Left lung (tissue), 4 donors: ENCODE measurements at regions not wholly inside any gene's neighbourhood (a gene's known extent, or its start where the extent isn't known, plus 50 kb on each side); places are given as distances from the start of the nearest gene placed in this dataset.

Experiments
- ATAC-seq: fragments of 200-7000 bp; cut with Tn5 transposase; one replicate; pipeline ENCODE4 v1.9.1; 2020; ENCODE audit warnings: moderate library complexity
- DNase-seq, 4 donors: peaks; one replicate each; pipeline ENCODE4 v3.0.0-alpha.2; 2013 to 2020
- H3K27ac ChIP-seq, 2 donors: fragments of 200-600 bp; sonication (generic) in 1 of 2; one replicate each; pipeline versions ENCODE4 v1.5.0 to v1.8.0; 2020 to 2021
- H3K27me3 ChIP-seq, 2 donors: fragments of 200-600 bp; sonication (generic) in 1 of 2; one replicate each; pipeline versions ENCODE4 v1.5.0 to v1.8.0; 2020 to 2021
- H3K36me3 ChIP-seq, 2 donors: fragments of 200-600 bp; sonication (generic) in 1 of 2; one replicate each; pipeline versions ENCODE4 v1.5.0 to v1.8.0; 2020 to 2021
- H3K4me1 ChIP-seq, 2 donors: fragments of 200-600 bp; one replicate each; pipeline ENCODE4 v1.8.0; 2021
- H3K4me3 ChIP-seq, 2 donors: fragments of 200-600 bp; sonication (generic) in 1 of 2; one replicate each; pipeline versions ENCODE4 v1.5.0 to v1.8.0; 2020 to 2021; ENCODE audit warnings: mild to moderate bottlenecking in 1 of 2
- H3K9me3 ChIP-seq, 2 donors: fragments of 200-600 bp; sonication (generic) in 1 of 2; one replicate each; pipeline versions ENCODE4 v1.5.0 to v1.8.0; 2020 to 2021
- CTCF ChIP-seq, 2 donors: fragments of 200-600 bp; sonication (generic) in 1 of 2; IDR thresholded peaks; one replicate each; pipeline versions ENCODE4 v1.5.0 to v1.8.0; 2021; ENCODE audit warnings: antibody characterized with exemption in 2 of 2
- intact Hi-C, 2 donors: fragments of 100-400 bp; cut with DNase I; formaldehyde crosslinking; loops; one replicate each; pipeline versions ENCODE4 v1.11.2 to v1.14.2; 2022
- donor health status: DM: no; HTN: yes; CAD: no.
- donor health status: DM: no; HTN: no; CAD: no.

- DNase-seq (no peak), ATAC-seq (no peak)
- Histone ChIP-seq H3K27ac (no peak overlapping the region), H3K4me1 (no peaks in the 10 kb centered on the region), H3K36me3 (no peaks in the 10 kb centered on the region), H3K4me3 (no peak overlapping the region), H3K27me3 (no peaks in the 10 kb centered on the region), H3K9me3 (no peaks in the 10 kb centered on the region)
- intact Hi-C loops = no loop called here
- no peak for TF ChIP-seq CTCF (IDR thresholded peaks at IDR 0.05)
These were observed 757.8 kb downstream of the CDH11 start for GRCh38 chr16:64364016-64364415.

GRCh38 chr16:64363039-64363438 lies 758.8 kb downstream of the CDH11 start:
- no peak overlapping the region for H3K4me3 ChIP-seq
- no peak overlapping the region for H3K27ac ChIP-seq
- no peaks in the 10 kb centered on the region for H3K9me3 ChIP-seq
- intact Hi-C loops = no loop called here
- DNase-seq = no peak
- no peaks in the 10 kb centered on the region for H3K27me3 ChIP-seq
- no peak for TF ChIP-seq CTCF (IDR thresholded peaks at IDR 0.05)
- no peaks in the 10 kb centered on the region for H3K36me3 ChIP-seq
- H3K4me1 ChIP-seq = no peaks in the 10 kb centered on the region
- ATAC-seq = no peak

- Histone ChIP-seq H3K4me3 (no peak overlapping the region), H3K27me3 (no peaks in the 10 kb centered on the region), H3K27ac (no peak overlapping the region), H3K9me3 (no peaks in the 10 kb centered on the region), H3K4me1 (no peaks in the 10 kb centered on the region), H3K36me3 (no peaks in the 10 kb centered on the region)
- ATAC-seq (no peak), DNase-seq (no peak)
- no peak for TF ChIP-seq CTCF (IDR thresholded peaks at IDR 0.05)
- intact Hi-C loops = no loop called here
These were observed 759.7 kb downstream of the CDH11 start for GRCh38 chr16:64362193-64362592.

- H3K4me3 ChIP-seq = no peak overlapping the region
- no peak for TF ChIP-seq CTCF (IDR thresholded peaks at IDR 0.05)
- no peak for ATAC-seq
- no peaks in the 10 kb centered on the region for H3K9me3 ChIP-seq
- no peak for DNase-seq
- intact Hi-C loops = no loop called here
- H3K4me1 ChIP-seq = no peaks in the 10 kb centered on the region
- no peaks in the 10 kb centered on the region for H3K36me3 ChIP-seq
- no peak overlapping the region for H3K27ac ChIP-seq
- no peaks in the 10 kb centered on the region for H3K27me3 ChIP-seq
These were observed 760.1 kb downstream of the CDH11 start for GRCh38 chr16:64361753-64362152.

- H3K27ac ChIP-seq = no peak overlapping the region
- TF ChIP-seq CTCF (IDR thresholded peaks at IDR 0.05) = no peak
- no peaks in the 10 kb centered on the region for H3K27me3 ChIP-seq
- no peak for ATAC-seq
- no peaks in the 10 kb centered on the region for H3K4me1 ChIP-seq
- no peaks in the 10 kb centered on the region for H3K36me3 ChIP-seq
- no peaks in the 10 kb centered on the region for H3K9me3 ChIP-seq
- DNase-seq = no peak
- intact Hi-C loops = no loop called here
- H3K4me3 ChIP-seq = no peak overlapping the region
These were observed 763.6 kb downstream of the CDH11 start for GRCh38 chr16:64358291-64358690.
